ENCODE measurements at regions not wholly inside any gene's neighbourhood (a gene's known extent, or its start where the extent isn't known, plus 50 kb on each side); places are given as distances from the start of the nearest gene placed in this dataset.
"Not testable (repeated sequence)": the region's sequence is repeated elsewhere in the genome, so short reads cannot be mapped to it uniquely, and the experiment has no call there.

- no peaks in the 10 kb centered on the region for H3K9me3 ChIP-seq (ENCODE audit: control insufficient read depth, low read length)
- no peaks in the 10 kb centered on the region for H3K27me3 ChIP-seq (ENCODE audit: control insufficient read depth, insufficient read depth, low read length, poor library complexity, severe bottlenecking)
- Mint-ChIP-seq H3K27me3 (ENCODE audit: insufficient read depth) (peaks cover 9% of the 10 kb centered on the region), H3K9me3 (no peaks in the 10 kb centered on the region), H3K27ac (no peak overlapping the region), H3K36me3 (ENCODE audit: low read depth) (no peaks in the 10 kb centered on the region), H3K4me3 (no peak overlapping the region), H3K4me1 (peaks cover 4% of the 10 kb centered on the region)
- H3K4me3 ChIP-seq (ENCODE audit: low read length), result no peak overlapping the region
- no peak overlapping the region for H3K9ac ChIP-seq (ENCODE audit: extremely low read depth, low read length, poor library complexity, severe bottlenecking)
- H3K4me1 ChIP-seq (ENCODE audit: control insufficient read depth, insufficient read depth, low read length), result no peaks in the 10 kb centered on the region
- 87% methylated on average over 2 of the region's 2 CpGs; no CpG with 5 or more reads in 1 of the 2 experiments for WGBS, 2 experiments (ENCODE audit: insufficient coverage in 1 of 2, insufficient read length in 1 of 2)
- H3K27ac ChIP-seq (ENCODE audit: low read depth, low read length), result no peak overlapping the region
- no peaks in the 10 kb centered on the region for H3K36me3 ChIP-seq (ENCODE audit: control insufficient read depth, insufficient read depth, low read length)
- no peak for DNase-seq
- no peak for TF ChIP-seq CTCF (conservative IDR thresholded peaks at IDR 0.05)
These were observed 221.3 kb upstream of the TMEM260 start for GRCh38 chr14:56358275-56358674.

- H3K36me3 ChIP-seq (ENCODE audit: control insufficient read depth, insufficient read depth, low read length), result no peaks in the 10 kb centered on the region
- Mint-ChIP-seq H3K27ac (no peak overlapping the region), H3K4me3 (no peak overlapping the region), H3K4me1 (no peaks in the 10 kb centered on the region), H3K9me3 (no peaks in the 10 kb centered on the region), H3K27me3 (ENCODE audit: insufficient read depth) (peaks cover 9% of the 10 kb centered on the region), H3K36me3 (ENCODE audit: low read depth) (no peaks in the 10 kb centered on the region)
- no peaks in the 10 kb centered on the region for H3K27me3 ChIP-seq (ENCODE audit: control insufficient read depth, insufficient read depth, low read length, poor library complexity, severe bottlenecking)
- TF ChIP-seq CTCF (conservative IDR thresholded peaks at IDR 0.05), result no peak
- WGBS, 2 experiments (ENCODE audit: insufficient coverage in 1 of 2, insufficient read length in 1 of 2), result 93 to 100% methylated on average over 2 to 7 of the region's 7 CpGs
- no peak overlapping the region for H3K27ac ChIP-seq (ENCODE audit: low read depth, low read length)
- no peaks in the 10 kb centered on the region for H3K4me1 ChIP-seq (ENCODE audit: control insufficient read depth, insufficient read depth, low read length)
- no peak for DNase-seq
- no peaks in the 10 kb centered on the region for H3K9me3 ChIP-seq (ENCODE audit: control insufficient read depth, low read length)
- no peak overlapping the region for H3K9ac ChIP-seq (ENCODE audit: extremely low read depth, low read length, poor library complexity, severe bottlenecking)
- H3K4me3 ChIP-seq (ENCODE audit: low read length), result no peak overlapping the region
These were observed 220.6 kb upstream of the TMEM260 start for GRCh38 chr14:56358851-56359614.

GRCh38 chr14:56365663-56366062 lies 213.9 kb upstream of the TMEM260 start:
- not testable (repeated sequence) for H3K36me3 ChIP-seq (ENCODE audit: control insufficient read depth, insufficient read depth, low read length); H3K9ac ChIP-seq (ENCODE audit: extremely low read depth, low read length, poor library complexity, severe bottlenecking); H3K4me1 ChIP-seq (ENCODE audit: control insufficient read depth, insufficient read depth, low read length); H3K4me3 Mint-ChIP-seq; H3K27me3 ChIP-seq (ENCODE audit: control insufficient read depth, insufficient read depth, low read length, poor library complexity, severe bottlenecking); H3K4me1 Mint-ChIP-seq; H3K36me3 Mint-ChIP-seq (ENCODE audit: low read depth); H3K4me3 ChIP-seq (ENCODE audit: low read length); H3K27ac ChIP-seq (ENCODE audit: low read depth, low read length); H3K27ac Mint-ChIP-seq; H3K9me3 ChIP-seq (ENCODE audit: control insufficient read depth, low read length); H3K27me3 Mint-ChIP-seq (ENCODE audit: insufficient read depth); H3K9me3 Mint-ChIP-seq; DNase-seq
- 88 to 100% methylated on average over 1 of the region's 1 CpG for WGBS, 2 experiments (ENCODE audit: insufficient coverage in 1 of 2, insufficient read length in 1 of 2)

Data from endodermal cell (in vitro differentiated cells).